Peyer's patch (tissue), 4 donors: ENCODE measurements at regions not wholly inside any gene's neighbourhood (a gene's known extent, or its start where the extent isn't known, plus 50 kb on each side); places are given as distances from the start of the nearest gene placed in this dataset.
"Not testable (repeated sequence)": the region's sequence is repeated elsewhere in the genome, so short reads cannot be mapped to it uniquely, and the experiment has no call there.

ENCODE experiments used
- POLR2A ChIP-seq, 2 donors: fragments of 450-650 bp; IDR thresholded peaks; one replicate each; pipeline ENCODE4 v1.5.1; 2017; ENCODE audit warnings: antibody characterized with exemption in 2 of 2, mild to moderate bottlenecking in 2 of 2, moderate library complexity in 2 of 2
- TF ChIP-seq, protein P1 (sequence below), 6 experiments: fragments of 450-650 bp in 4 of 6; fragments of 200-600 bp in 2 of 6; sonication (generic) in 1 of 6; IDR thresholded peaks; one replicate each; pipeline ENCODE4 v1.5.1; 2017 to 2019; ENCODE audit warnings: antibody characterized with exemption in 6 of 6, mild to moderate bottlenecking in 3 of 6, moderate library complexity in 1 of 6

DNA sequence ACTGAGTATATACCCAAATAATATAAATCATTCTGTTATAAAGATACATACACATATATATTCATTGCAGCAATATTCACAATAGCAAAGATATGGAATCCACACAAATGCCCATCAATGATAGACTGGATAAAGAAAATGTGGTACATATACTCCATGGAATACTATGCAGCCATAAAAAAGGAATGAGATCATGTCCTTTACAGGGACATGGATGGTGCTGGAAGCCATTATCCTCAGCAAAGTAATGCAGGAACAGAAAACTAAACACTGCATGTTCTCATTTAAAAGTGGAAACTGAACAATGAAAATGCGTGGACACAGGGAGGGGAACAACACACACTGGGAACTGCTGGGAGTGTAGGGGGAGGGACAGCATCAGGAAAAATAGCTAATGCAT is 1344.2 kb downstream of the AMY1C start:
- TF ChIP-seq POLR2A (IDR thresholded peaks at IDR 0.05): not testable (repeated sequence)
- TF ChIP-seq, protein P1, sequence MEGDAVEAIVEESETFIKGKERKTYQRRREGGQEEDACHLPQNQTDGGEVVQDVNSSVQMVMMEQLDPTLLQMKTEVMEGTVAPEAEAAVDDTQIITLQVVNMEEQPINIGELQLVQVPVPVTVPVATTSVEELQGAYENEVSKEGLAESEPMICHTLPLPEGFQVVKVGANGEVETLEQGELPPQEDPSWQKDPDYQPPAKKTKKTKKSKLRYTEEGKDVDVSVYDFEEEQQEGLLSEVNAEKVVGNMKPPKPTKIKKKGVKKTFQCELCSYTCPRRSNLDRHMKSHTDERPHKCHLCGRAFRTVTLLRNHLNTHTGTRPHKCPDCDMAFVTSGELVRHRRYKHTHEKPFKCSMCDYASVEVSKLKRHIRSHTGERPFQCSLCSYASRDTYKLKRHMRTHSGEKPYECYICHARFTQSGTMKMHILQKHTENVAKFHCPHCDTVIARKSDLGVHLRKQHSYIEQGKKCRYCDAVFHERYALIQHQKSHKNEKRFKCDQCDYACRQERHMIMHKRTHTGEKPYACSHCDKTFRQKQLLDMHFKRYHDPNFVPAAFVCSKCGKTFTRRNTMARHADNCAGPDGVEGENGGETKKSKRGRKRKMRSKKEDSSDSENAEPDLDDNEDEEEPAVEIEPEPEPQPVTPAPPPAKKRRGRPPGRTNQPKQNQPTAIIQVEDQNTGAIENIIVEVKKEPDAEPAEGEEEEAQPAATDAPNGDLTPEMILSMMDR (IDR thresholded peaks at IDR 0.05): not testable (repeated sequence)
